HEK293T (cell line): ENCODE measurements at regions not wholly inside any gene's neighbourhood (a gene's known extent, or its start where the extent isn't known, plus 50 kb on each side); places are given as distances from the start of the nearest gene placed in this dataset.
A peak's percentile ranks its signal among the peaks of the same experiment; 100 is the strongest.

ENCODE experiments used
- CTCF ChIA-PET: fragments of 350-600 bp; formaldehyde crosslinking; extraction: SDS; loops from one replicate; lab custom pipeline; 2021; ENCODE audit warnings: antibody characterized with exemption, inconsistent platforms; lab: Yijun Ruan, JAX
- POLR2A ChIA-PET: fragments of 350-600 bp; formaldehyde crosslinking; extraction: SDS; loops from one replicate; lab custom pipeline; 2020; ENCODE audit warnings: antibody characterized with exemption, inconsistent platforms; lab: Yijun Ruan, JAX
- DNase-seq: peaks from one replicate; pipeline ENCODE4 v3.0.0; 2012; ENCODE audit warnings: mixed read lengths; ENCODE audit errors: extremely low spot score
- ARNT ChIP-seq: fragments of 450-650 bp; IDR thresholded peaks from 2 replicates; pipeline ENCODE4 v1.6.1; 2017; ENCODE audit warnings: mild to moderate bottlenecking
- BHLHE40 ChIP-seq: fragments of 450-650 bp; IDR thresholded peaks from 2 replicates; pipeline ENCODE4 v1.6.1; 2016; ENCODE audit warnings: mild to moderate bottlenecking, moderate library complexity, borderline replicate concordance
- CTBP1 ChIP-seq: fragments of 450-650 bp; IDR thresholded peaks from 2 replicates; pipeline ENCODE4 v1.6.1; 2016; ENCODE audit warnings: borderline replicate concordance
- ELF4 ChIP-seq: fragments of 450-650 bp; IDR thresholded peaks from 2 replicates; pipeline ENCODE4 v1.6.1; 2017; ENCODE audit warnings: antibody characterized with exemption
- FOXA1 ChIP-seq: fragments of 450-650 bp; IDR thresholded peaks from 2 replicates; pipeline ENCODE4 v1.6.1; 2016; ENCODE audit warnings: mild to moderate bottlenecking
- FOXK2 ChIP-seq: fragments of 450-650 bp; IDR thresholded peaks from 2 replicates; pipeline ENCODE4 v1.6.1; 2016; ENCODE audit warnings: mild to moderate bottlenecking
- FOXM1 ChIP-seq: fragments of 450-650 bp; IDR thresholded peaks from 2 replicates; pipeline ENCODE4 v1.6.1; 2017; ENCODE audit warnings: mild to moderate bottlenecking, borderline replicate concordance
- HDGF ChIP-seq: fragments of 450-650 bp; IDR thresholded peaks from 2 replicates; pipeline ENCODE4 v1.6.1; 2017; ENCODE audit warnings: antibody characterized with exemption, borderline replicate concordance
- L3MBTL2 ChIP-seq: fragments of 450-650 bp; conservative IDR thresholded peaks from 2 replicates; pipeline ENCODE4 v1.6.1; 2016; ENCODE audit warnings: mild to moderate bottlenecking
- LEF1 ChIP-seq: fragments of 450-650 bp; IDR thresholded peaks from 2 replicates; pipeline ENCODE4 v1.6.1; 2017; ENCODE audit warnings: mild to moderate bottlenecking, borderline replicate concordance
- NFRKB ChIP-seq: fragments of 450-650 bp; IDR thresholded peaks from 2 replicates; pipeline ENCODE4 v1.6.1; 2016; ENCODE audit warnings: mild to moderate bottlenecking, moderate library complexity
- SP1 ChIP-seq: fragments of 450-650 bp; IDR thresholded peaks from 2 replicates; pipeline ENCODE4 v1.6.1; 2017
- SUZ12 ChIP-seq: fragments of 450-650 bp; IDR thresholded peaks from 2 replicates; pipeline ENCODE4 v1.6.1; 2016; ENCODE audit warnings: mild to moderate bottlenecking
- TARDBP ChIP-seq: fragments of 450-650 bp; IDR thresholded peaks from 2 replicates; pipeline ENCODE4 v1.6.1; 2016
- ZNF384 ChIP-seq: fragments of 450-650 bp; IDR thresholded peaks from 2 replicates; pipeline ENCODE4 v1.6.1; 2016
- TF ChIP-seq, protein P1 (sequence below): fragments of 450-650 bp; IDR thresholded peaks from 2 replicates; pipeline ENCODE4 v1.6.1; 2016

GRCh38 chr1:106319612-106320011, 736.9 kb upstream of the PRMT6 start:
- POLR2A ChIA-PET: no interaction called here

GRCh38 chr1:106325600-106325999, 730.9 kb upstream of the PRMT6 start:
- ChIA-PET POLR2A (no interaction called here), CTCF (no interaction called here)
- DNase-seq: no peak
- TF ChIP-seq TARDBP (no peak), CTBP1 (no peak), L3MBTL2 (no peak), FOXK2 (no peak), SP1 (no peak), FOXA1 (no peak), SUZ12 (no peak), NFRKB (no peak), FOXM1 (no peak), BHLHE40 (no peak), ARNT (no peak), ZNF384 (no peak), HDGF (no peak)
- TF ChIP-seq, protein P1, sequence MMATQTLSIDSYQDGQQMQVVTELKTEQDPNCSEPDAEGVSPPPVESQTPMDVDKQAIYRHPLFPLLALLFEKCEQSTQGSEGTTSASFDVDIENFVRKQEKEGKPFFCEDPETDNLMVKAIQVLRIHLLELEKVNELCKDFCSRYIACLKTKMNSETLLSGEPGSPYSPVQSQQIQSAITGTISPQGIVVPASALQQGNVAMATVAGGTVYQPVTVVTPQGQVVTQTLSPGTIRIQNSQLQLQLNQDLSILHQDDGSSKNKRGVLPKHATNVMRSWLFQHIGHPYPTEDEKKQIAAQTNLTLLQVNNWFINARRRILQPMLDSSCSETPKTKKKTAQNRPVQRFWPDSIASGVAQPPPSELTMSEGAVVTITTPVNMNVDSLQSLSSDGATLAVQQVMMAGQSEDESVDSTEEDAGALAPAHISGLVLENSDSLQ: no peak

More at GRCh38 chr1:106319612-106320011, 736.9 kb upstream of the PRMT6 start:
- DNase-seq: no peak
- no peak for TF ChIP-seq ZNF384
- no peak for TF ChIP-seq TARDBP
- no peak for TF ChIP-seq HDGF
- TF ChIP-seq LEF1: no peak
- no peak for TF ChIP-seq ELF4
- TF ChIP-seq FOXM1: no peak
- no peak for TF ChIP-seq ARNT
- TF ChIP-seq BHLHE40: no peak
- no peak for TF ChIP-seq NFRKB
- TF ChIP-seq, protein P1: no peak
- TF ChIP-seq FOXA1: no peak
- no peak for TF ChIP-seq SP1
- no peak for TF ChIP-seq SUZ12
- TF ChIP-seq L3MBTL2: no peak
- CTCF ChIA-PET: no interaction called here

GRCh38 chr1:106344494-106344893, 712.0 kb upstream of the PRMT6 start:
- ChIA-PET POLR2A (no interaction called here), CTCF (no interaction called here)
- no peak for DNase-seq
- TF ChIP-seq BHLHE40 (no peak), ELF4 (no peak), FOXA1 (no peak), ARNT (no peak), FOXM1 (no peak), CTBP1 (no peak)
- TF ChIP-seq, protein P1: no peak

GRCh38 chr1:106360252-106360651, 696.2 kb upstream of the PRMT6 start:
- CTCF ChIA-PET: no interaction called here
- POLR2A ChIA-PET: no interaction called here
- no peak for TF ChIP-seq LEF1
- TF ChIP-seq TARDBP: no peak
- TF ChIP-seq SP1: no peak
- TF ChIP-seq, protein P1: no peak
- TF ChIP-seq FOXA1: no peak
- no peak for TF ChIP-seq FOXK2
- TF ChIP-seq NFRKB: no peak
- TF ChIP-seq BHLHE40: no peak
- TF ChIP-seq CTBP1: no peak
- no peak for TF ChIP-seq SUZ12
- no peak for TF ChIP-seq ELF4
- no peak for TF ChIP-seq HDGF
- TF ChIP-seq FOXM1: no peak
- TF ChIP-seq ARNT: no peak
- no peak for TF ChIP-seq ZNF384
- TF ChIP-seq L3MBTL2: no peak
- peak; percentile 13 for DNase-seq

- no peak for TF ChIP-seq SP1
- TF ChIP-seq HDGF: no peak
- TF ChIP-seq NFRKB: no peak
- TF ChIP-seq FOXM1: no peak
- TF ChIP-seq FOXA1: no peak
- ChIA-PET POLR2A (no interaction called here), CTCF (no interaction called here)
- no peak for DNase-seq
Measured at GRCh38 chr1:106366627-106367319, 689.7 kb upstream of the PRMT6 start.

DNA sequence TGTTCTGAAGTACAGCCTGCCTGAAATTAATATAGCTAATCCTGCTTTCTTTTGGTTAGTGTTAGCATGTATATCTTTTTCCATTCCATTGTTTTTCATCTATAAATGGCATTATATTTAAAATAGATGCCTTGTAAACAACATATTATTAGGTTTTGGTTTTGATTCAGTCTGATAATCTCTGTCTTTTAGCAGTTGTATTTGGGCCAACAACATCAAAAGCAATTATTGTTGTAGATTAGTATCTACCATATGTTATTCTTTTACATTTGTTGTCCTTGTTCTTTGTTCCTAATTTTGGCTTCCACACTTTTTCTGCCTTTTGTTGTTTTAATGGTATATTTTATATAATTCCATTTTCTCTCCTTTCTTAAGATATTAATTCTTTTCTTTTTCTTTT, 678.2 kb upstream of the PRMT6 start:
- TF ChIP-seq SUZ12: no peak
- TF ChIP-seq ELF4: no peak
- TF ChIP-seq LEF1: no peak
- no peak for TF ChIP-seq L3MBTL2
- DNase-seq: no peak
- POLR2A ChIA-PET: no interaction called here
- CTCF ChIA-PET: no interaction called here
